Stimulated activated CD8-positive, alpha-beta memory T cell treated with anti-CD3 and anti-CD28 coated beads, Interleukin-15, amount 100 ng/mL, for 4 hours (primary cell): ENCODE measurements at regions not wholly inside any gene's neighbourhood (a gene's known extent, or its start where the extent isn't known, plus 50 kb on each side); places are given as distances from the start of the nearest gene placed in this dataset.

Experiments used
- DNase-seq, 2 donors: peaks; one replicate each; pipeline ENCODE4 v3.0.0-alpha.2; 2020; ENCODE audit warnings: low read depth in 2 of 2

DNA sequence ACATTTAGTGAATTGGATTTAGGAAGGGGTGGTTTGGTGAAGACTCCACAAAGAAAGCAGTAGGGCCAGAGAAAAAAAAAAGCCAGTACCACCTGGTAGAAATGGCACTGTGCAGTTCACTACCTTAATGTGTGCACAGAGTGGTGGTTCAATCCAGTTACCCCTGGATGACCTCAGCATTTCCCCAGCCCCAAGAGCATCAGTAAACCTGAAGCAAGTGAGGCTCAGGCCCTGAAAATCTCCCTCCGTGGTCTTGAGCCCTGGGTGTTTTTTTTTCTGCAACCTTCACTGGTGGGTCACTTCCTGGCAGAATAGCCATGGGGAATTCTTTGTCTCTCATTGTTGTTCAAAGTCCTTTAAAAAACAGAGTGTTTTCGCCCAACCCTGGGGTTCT lies 202.9 kb downstream of the GADD45G start:
- DNase-seq = no peak

DNA sequence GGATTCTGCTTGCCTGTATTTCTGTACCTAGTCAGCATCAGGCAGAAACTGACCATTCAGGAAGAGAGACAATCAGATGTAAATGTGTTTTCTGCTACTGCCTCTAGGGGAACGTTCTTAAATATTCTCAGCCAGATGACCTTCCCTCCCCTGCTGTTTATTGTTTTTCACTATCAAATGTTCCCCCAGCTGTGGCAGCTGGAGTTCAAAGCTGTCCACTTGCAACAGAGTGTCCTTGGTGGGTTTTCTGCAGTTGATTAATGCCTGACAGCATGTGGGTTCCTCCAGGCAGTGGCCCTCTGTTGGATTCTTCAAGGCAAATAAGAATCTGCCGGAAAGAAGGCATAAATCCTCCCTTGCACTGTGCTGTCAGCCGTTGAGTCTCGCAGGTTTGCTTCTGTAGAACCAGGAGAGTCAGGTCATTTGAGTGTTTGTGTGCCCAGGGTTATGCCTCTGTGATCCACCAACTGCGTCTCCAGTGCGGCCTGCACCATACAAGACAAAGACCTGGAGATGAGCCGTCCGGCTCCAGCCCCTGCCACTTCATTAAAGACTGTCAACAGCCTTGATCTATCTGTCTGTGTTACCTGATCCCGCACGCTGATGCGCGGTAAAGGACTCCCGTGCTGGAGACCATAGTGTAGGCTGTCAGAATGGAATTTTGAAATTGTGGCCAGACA lies 203.4 kb downstream of the GADD45G start:
- DNase-seq = no peak

GRCh38 chr9:89808756-89809181 lies 204.0 kb downstream of the GADD45G start:
- DNase-seq = no peak

DNA sequence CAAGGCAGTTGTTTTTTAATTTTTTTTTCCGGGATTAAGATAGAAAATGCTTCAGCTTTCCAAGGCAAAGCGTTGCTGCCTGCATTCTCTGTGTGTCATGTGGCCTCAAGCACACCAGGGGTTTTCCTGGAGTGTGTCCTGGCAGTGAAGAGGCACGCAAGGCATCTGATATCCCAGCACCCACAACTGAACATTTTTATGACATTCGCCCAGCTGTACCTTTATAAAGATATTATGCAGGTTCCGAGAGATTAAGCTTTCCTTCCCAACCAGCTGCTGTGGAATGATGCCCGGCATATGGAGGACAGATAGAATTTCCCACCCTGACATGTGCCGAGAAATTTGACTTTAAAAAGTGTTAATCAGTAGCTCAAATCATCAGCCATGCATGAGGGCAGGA lies 205.6 kb downstream of the GADD45G start:
- no peak for DNase-seq

DNA sequence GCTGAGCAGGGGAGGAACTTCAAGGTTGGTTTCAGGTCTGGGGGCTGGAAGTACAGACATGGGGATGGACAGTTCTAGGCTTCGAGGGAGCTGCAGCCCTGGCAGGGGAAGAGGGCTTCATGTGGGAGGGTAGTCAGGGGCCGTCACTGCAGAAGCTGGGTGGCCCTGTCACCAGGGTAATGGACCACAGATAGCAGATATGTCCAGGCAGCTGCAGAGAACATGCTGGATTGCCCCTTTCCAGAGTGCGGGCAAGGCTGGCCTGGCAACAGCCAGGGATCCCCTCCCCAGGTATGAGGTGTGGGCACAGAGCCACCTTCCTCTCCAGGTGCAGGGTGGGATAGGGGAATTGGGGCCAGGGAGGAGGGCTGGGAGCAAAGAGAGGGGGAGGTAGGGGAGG lies 206.5 kb downstream of the GADD45G start:
- no peak for DNase-seq

DNA sequence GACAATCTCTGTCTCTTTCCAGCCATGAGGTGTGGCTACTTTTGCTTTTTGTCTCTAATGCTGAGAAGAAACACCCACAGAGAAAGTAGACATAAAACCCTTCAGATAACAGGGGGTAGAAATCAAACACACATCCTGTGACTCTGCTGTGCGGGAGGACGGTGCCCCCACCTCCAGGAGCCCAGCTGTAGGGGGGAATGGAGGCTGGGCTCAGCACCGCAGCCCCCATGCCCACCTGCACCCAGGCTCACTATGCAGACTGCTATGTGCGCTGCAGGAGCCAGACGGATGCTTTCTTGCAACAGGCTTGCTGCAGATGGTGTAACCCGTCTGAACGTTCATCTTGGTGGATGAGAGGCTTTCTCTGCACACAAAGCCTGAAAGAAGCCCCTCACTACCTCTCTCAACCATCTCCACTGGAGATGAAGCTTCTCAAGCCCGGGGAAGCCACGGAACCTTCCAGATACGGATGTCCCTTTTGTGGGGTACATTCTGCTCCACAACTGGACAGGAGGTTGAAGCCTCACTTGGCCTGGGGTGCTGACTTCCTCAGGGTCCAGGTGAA lies 207.2 kb downstream of the GADD45G start:
- no peak for DNase-seq

- DNase-seq = no peak
These were observed 207.9 kb downstream of the GADD45G start for GRCh38 chr9:89812556-89813181.

DNA sequence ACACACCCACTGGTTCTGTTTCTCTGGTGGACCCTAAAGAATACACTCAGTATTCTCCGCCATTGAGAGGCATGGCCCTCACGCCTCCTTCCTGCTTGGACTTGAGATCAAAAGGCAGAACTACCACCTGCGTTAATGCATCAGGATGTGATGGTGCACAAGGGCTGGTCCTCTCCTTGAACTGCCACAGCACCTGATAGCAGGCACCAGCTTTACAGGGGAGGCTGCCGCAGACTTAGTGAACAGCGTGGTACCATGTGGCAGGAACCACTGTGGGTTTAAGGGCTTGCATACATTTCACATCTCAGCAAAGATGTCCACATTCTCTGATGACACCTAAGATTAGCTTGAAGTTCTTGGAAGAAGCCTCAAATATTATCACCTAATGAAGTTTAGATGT lies 208.7 kb downstream of the GADD45G start:
- no peak for DNase-seq

DNA sequence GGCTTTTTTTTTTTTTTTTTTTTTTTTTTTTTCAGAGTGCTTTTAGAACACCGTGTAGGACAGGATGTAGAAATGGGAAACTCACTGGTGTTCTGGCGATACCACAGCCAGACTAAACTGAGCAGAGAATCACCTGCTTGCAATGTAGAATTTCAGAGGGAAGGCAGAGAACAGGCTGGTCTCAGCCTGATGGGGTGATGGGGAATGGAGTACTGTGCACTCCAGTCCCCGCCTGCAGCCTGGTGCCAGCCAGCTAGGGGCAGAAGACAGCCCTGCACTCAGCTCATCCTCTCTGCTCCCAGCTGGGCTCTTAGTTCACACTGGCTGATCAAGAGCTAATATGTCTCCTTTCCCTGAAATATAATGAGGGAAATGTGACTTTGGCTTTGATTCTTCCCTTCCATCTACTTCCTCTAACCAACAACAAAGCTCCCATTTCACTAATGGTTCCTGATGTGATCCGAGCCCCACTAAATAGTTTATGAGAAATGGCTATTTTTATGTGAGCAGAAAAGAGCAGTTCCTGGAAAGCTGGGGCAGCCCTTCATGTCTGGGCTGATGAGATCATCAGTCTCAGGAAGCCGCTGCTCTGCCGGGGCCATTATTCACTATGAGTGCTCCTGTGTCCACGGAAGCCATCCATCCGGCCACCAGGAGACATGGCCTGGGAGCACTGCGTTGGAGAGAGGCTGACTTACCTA lies 209.7 kb downstream of the GADD45G start:
- DNase-seq = no peak

- DNase-seq = no peak
These were observed 210.5 kb downstream of the GADD45G start for GRCh38 chr9:89815061-89815902.

GRCh38 chr9:89815903-89816573 lies 211.2 kb downstream of the GADD45G start:
- DNase-seq = no peak

DNA sequence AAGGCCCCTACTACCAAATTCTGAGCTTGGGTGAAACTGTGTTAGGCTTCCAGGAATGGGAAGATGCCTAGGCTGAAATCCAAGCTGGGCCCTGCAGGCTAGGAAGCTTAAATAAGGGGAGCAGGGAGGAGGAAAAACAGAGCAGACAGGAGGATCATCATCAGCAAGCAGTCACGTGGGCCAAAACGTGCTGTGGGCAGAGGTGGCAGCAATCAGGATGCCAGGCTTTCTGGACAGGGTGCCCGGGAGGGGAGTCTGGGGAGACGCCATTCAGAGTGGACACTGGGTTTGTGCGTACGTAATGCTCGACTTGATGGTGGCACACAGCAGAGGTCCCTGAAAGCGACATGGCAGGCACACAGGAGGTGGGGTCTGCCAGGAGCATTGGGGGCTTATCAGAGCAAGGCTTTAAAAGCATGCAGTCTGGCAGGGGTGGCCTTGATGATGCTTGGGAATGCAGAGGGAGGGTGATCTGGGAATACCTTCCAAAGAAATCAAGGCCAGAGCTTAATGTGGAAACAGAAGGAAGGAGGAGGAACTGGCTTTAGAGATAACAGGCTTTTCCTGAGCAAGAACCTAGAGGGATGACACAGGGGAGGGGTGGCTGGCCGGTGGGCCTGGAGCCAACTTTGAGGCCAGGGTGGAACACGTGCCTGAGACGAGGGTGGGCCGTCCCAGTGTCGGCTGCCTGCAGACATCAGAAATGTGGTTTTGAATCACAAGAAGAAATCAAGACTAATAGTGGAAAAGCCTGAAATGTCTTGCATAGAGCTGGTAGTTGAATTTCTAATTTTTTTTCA lies 212.5 kb downstream of the GADD45G start:
- no peak for DNase-seq

DNA sequence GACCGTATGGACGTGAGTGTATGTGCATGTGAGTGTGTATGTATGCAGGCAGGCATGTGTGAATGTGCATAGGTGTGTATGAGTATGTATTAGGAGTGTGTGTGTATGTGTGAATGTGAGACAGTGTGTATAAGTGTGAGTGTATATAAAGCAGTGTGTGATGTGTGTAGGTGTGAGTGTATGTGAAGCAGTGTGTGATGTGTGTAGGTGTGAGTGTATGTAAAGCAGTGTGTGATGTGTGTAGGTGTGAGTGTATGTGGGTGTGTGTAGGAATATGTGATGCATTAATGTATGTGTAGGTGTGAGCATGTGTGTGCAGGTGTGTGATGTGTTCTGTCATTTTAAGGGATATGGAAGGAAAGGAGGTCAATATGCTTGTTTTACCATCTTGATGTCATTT lies 215.5 kb downstream of the GADD45G start:
- DNase-seq = no peak

- DNase-seq = no peak
These were observed 216.3 kb downstream of the GADD45G start for GRCh38 chr9:89821081-89821480.

- no peak for DNase-seq
These were observed 218.2 kb downstream of the GADD45G start for GRCh38 chr9:89822996-89823395.

DNA sequence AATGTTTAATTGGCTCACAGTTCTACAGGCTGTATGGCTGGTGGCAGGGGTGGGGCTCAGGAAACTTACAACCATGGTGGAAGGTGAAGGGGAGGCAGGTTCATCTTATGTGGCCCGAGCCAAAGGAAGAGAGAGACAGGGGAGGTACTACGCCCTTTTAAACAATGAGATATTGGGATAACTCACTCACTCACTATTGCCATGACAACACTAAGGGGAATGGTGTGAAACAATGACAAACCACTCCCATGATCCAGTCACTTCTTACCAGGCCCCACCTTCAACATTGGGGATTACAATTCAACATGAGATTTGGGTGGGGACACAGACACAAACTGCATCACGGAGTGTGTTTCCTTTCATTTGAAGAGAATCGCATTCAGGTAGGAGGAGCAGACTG lies 220.9 kb downstream of the GADD45G start:
- no peak for DNase-seq

DNA sequence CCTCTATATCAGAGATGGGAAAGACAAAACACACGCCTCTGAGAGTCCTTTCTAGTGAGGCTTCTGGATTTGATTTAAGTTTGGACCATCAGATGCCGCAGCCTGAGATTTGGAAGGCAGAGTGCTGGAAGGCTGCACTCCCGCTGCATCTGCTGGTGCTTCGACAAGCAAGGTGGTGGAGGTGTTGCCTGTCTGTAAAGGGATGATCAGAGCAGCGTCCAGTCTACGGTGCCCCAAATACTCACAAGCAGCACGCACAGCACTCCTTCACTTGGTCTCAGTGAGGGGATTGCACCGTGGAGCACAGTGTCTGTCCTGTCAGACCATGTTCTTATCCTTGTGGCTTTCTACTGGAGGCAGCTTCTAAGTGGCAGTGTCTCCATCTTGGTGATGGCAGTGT lies 221.4 kb downstream of the GADD45G start:
- no peak for DNase-seq

- no peak for DNase-seq
These were observed 224.5 kb downstream of the GADD45G start for GRCh38 chr9:89829346-89829745.

DNA sequence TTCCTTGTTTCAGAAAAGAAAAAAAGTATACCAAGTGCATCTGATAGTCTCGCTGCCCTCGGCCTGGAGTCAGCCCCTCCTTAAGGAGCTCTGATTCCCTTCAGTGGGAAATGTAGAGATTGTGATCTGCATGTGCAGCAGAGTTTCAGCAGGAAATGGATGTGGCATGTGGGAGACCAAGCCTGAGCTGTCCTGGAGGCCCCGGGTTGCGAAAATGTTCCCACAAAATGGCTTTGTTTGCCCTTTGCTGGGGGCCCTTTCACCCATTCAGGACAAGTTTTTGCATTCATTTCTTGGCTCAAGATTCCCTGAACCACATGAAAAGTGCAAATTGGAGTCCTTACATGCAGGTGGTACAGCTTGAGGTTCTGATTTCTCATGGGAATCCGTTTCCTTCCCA lies 230.9 kb downstream of the GADD45G start:
- DNase-seq = no peak

- no peak for DNase-seq
These were observed 232.5 kb downstream of the GADD45G start for GRCh38 chr9:89837162-89837933.
